HepG2 (cell line): ENCODE measurements at regions not wholly inside any gene's neighbourhood (a gene's known extent, or its start where the extent isn't known, plus 50 kb on each side); places are given as distances from the start of the nearest gene placed in this dataset.

Experiments used
- ATAC-seq: fragments of 200-7000 bp; cut with Tn5 transposase; 3 replicates; pipeline ENCODE4 v1.9.1; 2020; ENCODE audit warnings: mild to moderate bottlenecking, moderate library complexity
- BruUV-seq: library from RNA; stranded (reverse); fragments of 400-500 nt; replicated peaks from 2 replicates; lab custom pipeline; 2021; lab: Mats Ljungman, UMichigan
- CTCF ChIA-PET: fragments of 300-600 bp; formaldehyde crosslinking; extraction: SDS; loops from one replicate; lab custom pipeline; 2021; ENCODE audit warnings: low total read pairs, inconsistent platforms, low intra/inter-chr PET ratio; lab: Yijun Ruan, JAX
- POLR2A ChIA-PET: fragments of 350-600 bp; sonication (Branson Sonifier 250); formaldehyde crosslinking; loops from one replicate; lab custom pipeline; 2020; ENCODE audit warnings: antibody characterized with exemption, inconsistent platforms; lab: Yijun Ruan, JAX
- DNase-seq: peaks from one replicate; pipeline ENCODE4 v3.0.0-alpha.2; 2015; ENCODE audit warnings: low spot score
- FAIRE-seq: peaks from 3 replicates; lab custom pipeline; 2011; peaks lifted over from hg19 to GRCh38; lab: Jason Lieb, UNC
- H2AFZ ChIP-seq: one replicate; pipeline ENCODE4 v1.6.1; 2011; ENCODE audit warnings: low read length, inconsistent platforms
- H3K27ac ChIP-seq: fragments of 300-600 bp; 3 replicates; pipeline ENCODE4 v1.8.0; 2011; ENCODE audit warnings: mixed run types, mild to moderate bottlenecking, mixed read lengths, low read length, inconsistent platforms; ENCODE audit not compliant: insufficient read depth; ENCODE audit errors: extremely low read length
- H3K27me3 ChIP-seq, 2 experiments: fragments of 200-600 bp in 1 of 2; 2 replicates in 1 of 2; 3 replicates in 1 of 2; pipeline versions ENCODE4 v1.6.0 to v1.8.0; 2011; ENCODE audit warnings: low read length in 2 of 2, mild to moderate bottlenecking in 2 of 2, moderate library complexity in 2 of 2, inconsistent platforms in 1 of 2; ENCODE audit not compliant: insufficient read depth in 2 of 2, control insufficient read depth in 1 of 2
- H3K36me3 ChIP-seq, 2 experiments: fragments of 200-600 bp in 1 of 2; replicated peaks in 1 of 2; 2 replicates in 1 of 2; 3 replicates in 1 of 2; pipeline versions ENCODE4 v1.5.1 to v1.8.0; 2011; ENCODE audit warnings: low read length in 2 of 2, inconsistent platforms in 1 of 2; ENCODE audit not compliant: insufficient read depth in 2 of 2, control insufficient read depth in 1 of 2
- H3K4me1 ChIP-seq: 2 replicates; pipeline ENCODE4 v1.5.1; 2012; ENCODE audit warnings: low read length, inconsistent platforms; ENCODE audit not compliant: insufficient read depth
- H3K4me2 ChIP-seq: 2 replicates; pipeline ENCODE4 v1.6.0; 2011; ENCODE audit warnings: low read depth, low read length, inconsistent platforms
- H3K4me3 ChIP-seq, 3 experiments: fragments of 200-600 bp in 1 of 3; sonication (generic), shearing (Covaris generic) in 1 of 3; replicated peaks in 1 of 3; 2 replicates each; pipeline ENCODE4 v1.5.1; 2011 to 2016; ENCODE audit warnings: low read length in 3 of 3, inconsistent platforms in 2 of 3, low read depth in 2 of 3, mild to moderate bottlenecking in 2 of 3, control low read depth in 1 of 3, mixed read lengths in 1 of 3; ENCODE audit not compliant: insufficient read depth in 1 of 3
- H3K79me2 ChIP-seq: one replicate; pipeline ENCODE4 v1.6.1; 2011; ENCODE audit warnings: low read length, inconsistent platforms; ENCODE audit not compliant: insufficient read depth
- H3K9ac ChIP-seq: 2 replicates; pipeline ENCODE4 v1.6.0; 2011; ENCODE audit warnings: mild to moderate bottlenecking, low read depth, low read length, inconsistent platforms; ENCODE audit not compliant: insufficient read depth
- H3K9me3 ChIP-seq: 2 replicates; pipeline ENCODE4 v1.5.1; 2012; ENCODE audit warnings: mild to moderate bottlenecking, low read length
- H4K20me1 ChIP-seq: 2 replicates; pipeline ENCODE4 v1.6.0; 2011; ENCODE audit warnings: inconsistent platforms, mild to moderate bottlenecking, low read length, moderate library complexity; ENCODE audit not compliant: insufficient read depth
- AKNA ChIP-seq: sonication (generic); formaldehyde crosslinking; IDR thresholded peaks from 2 replicates; pipeline ENCODE4 v1.4.0; 2020; ENCODE audit warnings: missing genetic modification reagents, borderline replicate concordance
- ATM ChIP-seq: fragments of 450-650 bp; IDR thresholded peaks from 2 replicates; pipeline ENCODE4 v1.7.1; 2017; ENCODE audit warnings: mild to moderate bottlenecking, borderline replicate concordance
- CEBPB ChIP-seq: IDR thresholded peaks from 2 replicates; pipeline ENCODE4 v1.6.1; 2011; ENCODE audit warnings: low read depth, low read length, improper control_type of control experiment, borderline replicate concordance
- NBN ChIP-seq: fragments of 450-650 bp; conservative IDR thresholded peaks from 2 replicates; pipeline ENCODE4 v1.6.1; 2017
- TARDBP ChIP-seq: sonication (generic); formaldehyde crosslinking; IDR thresholded peaks from 2 replicates; pipeline ENCODE4 v1.8.0; 2022; ENCODE audit warnings: mild to moderate bottlenecking, missing genetic modification reagents
- WGBS: methylation state at CpG from one replicate; pipeline ENCODE4 v1.1.6; 2017; ENCODE audit warnings: low lambda C conversion rate; 5-methylcytosine and 5-hydroxymethylcytosine counted together
- in situ Hi-C: cut with HindIII; loops from 2 replicates; pipeline ENCODE4 v1.10.0; 2017; ENCODE audit warnings: low pct_unique_long_range_greater_than_20kb; ENCODE audit not compliant: extremely low pct_ligation_motif_present
- intact Hi-C: fragments of 100-400 bp; cut with micrococcal nuclease; formaldehyde crosslinking; loops from one replicate; pipeline ENCODE4 v1.10.0; 2022; ENCODE audit not compliant: unreplicated experiment
- TF ChIP-seq, protein P1 (sequence below): IDR thresholded peaks from 2 replicates; pipeline ENCODE4 v1.6.1; 2012; ENCODE audit warnings: low read depth, low read length, improper control_type of control experiment
- TF ChIP-seq, protein P2 (sequence below): sonication (generic); IDR thresholded peaks from 2 replicates; pipeline ENCODE4 v1.6.1; 2016; ENCODE audit warnings: low read depth, borderline replicate concordance

- TF ChIP-seq TARDBP: no peak
- TF ChIP-seq, protein P1, sequence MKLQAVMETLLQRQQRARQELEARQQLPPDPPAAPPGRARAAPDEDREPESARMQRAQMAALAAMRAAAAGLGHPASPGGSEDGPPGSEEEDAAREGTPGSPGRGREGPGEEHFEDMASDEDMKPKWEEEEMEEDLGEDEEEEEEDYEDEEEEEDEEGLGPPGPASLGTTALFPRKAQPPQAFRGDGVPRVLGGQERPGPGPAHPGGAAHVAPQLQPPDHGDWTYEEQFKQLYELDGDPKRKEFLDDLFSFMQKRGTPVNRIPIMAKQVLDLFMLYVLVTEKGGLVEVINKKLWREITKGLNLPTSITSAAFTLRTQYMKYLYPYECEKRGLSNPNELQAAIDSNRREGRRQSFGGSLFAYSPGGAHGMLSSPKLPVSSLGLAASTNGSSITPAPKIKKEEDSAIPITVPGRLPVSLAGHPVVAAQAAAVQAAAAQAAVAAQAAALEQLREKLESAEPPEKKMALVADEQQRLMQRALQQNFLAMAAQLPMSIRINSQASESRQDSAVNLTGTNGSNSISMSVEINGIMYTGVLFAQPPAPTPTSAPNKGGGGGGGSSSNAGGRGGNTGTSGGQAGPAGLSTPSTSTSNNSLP: no peak
- TF ChIP-seq NBN: no peak
- TF ChIP-seq AKNA (CRISPR knock-in tag): no peak
These were observed 141.8 kb downstream of the CDC5L start (continued) for GRCh38 chr6:44529146-44529905.

- Histone ChIP-seq H4K20me1 (no peaks in the 10 kb centered on the region), H3K4me2 (no peak overlapping the region), H2AFZ (no peak overlapping the region), H3K4me1 (no peaks in the 10 kb centered on the region), H3K27ac (no peak overlapping the region), H3K9me3 (no peaks in the 10 kb centered on the region), H3K9ac (no peak overlapping the region), H3K4me3 (no peak overlapping the region), H3K79me2 (no peaks in the 10 kb centered on the region), H3K27me3 (peaks cover 12 to 76% of the 10 kb centered on the region in 2 experiments), H3K36me3 (no peaks in the 10 kb centered on the region)
- in situ Hi-C loops: no loop called here
- no TSS peak for BruUV-seq
- ChIA-PET CTCF (no interaction called here), POLR2A (no interaction called here)
- TF ChIP-seq ATM (no peak), CEBPB (peak; percentile 40; the same call in 1 of the 2 replicates)
- TF ChIP-seq, protein P2, sequence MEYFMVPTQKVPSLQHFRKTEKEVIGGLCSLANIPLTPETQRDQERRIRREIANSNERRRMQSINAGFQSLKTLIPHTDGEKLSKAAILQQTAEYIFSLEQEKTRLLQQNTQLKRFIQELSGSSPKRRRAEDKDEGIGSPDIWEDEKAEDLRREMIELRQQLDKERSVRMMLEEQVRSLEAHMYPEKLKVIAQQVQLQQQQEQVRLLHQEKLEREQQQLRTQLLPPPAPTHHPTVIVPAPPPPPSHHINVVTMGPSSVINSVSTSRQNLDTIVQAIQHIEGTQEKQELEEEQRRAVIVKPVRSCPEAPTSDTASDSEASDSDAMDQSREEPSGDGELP: peak; percentile 26; the same call in 1 of the 2 replicates
- intact Hi-C loops: no loop called here
- peak; percentile 34 for ATAC-seq
- no peak for FAIRE-seq
- WGBS: 0% methylated on average over 7 of the region's 8 CpGs
- no peak for DNase-seq
These were observed 142.9 kb downstream of the CDC5L start for GRCh38 chr6:44530209-44530909.
